ENCODE measurements at regions not wholly inside any gene's neighbourhood (a gene's known extent, or its start where the extent isn't known, plus 50 kb on each side); places are given as distances from the start of the nearest gene placed in this dataset.
"Not testable (repeated sequence)": the region's sequence is repeated elsewhere in the genome, so short reads cannot be mapped to it uniquely, and the experiment has no call there.

DNA sequence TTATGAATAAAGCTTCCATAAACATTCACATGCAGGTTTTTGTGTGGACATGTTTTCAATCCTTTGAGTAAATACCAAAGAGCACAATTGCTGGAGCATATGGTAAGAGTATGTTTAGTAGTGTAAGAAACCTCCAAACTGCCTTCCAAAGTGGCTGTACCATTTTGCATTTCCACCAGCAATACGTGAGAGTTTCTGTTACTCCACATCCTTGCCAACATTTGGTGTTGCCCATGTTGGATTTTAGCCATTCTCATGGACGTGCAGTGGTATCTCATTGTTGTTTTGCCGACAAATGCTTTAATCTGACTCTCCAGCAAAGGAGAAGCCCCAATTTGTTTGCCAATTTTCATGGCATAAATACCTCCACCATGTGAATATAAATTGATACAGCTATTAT, 103.9 kb upstream of the TMEM45B start:
- Histone ChIP-seq H3K4me1 (ENCODE audit: control insufficient read depth, extremely low read depth, insufficient read depth, low read length) (no peaks in the 10 kb centered on the region), H4K20me1 (replicated peaks; ENCODE audit: control insufficient read depth, extremely low read depth, insufficient read depth, low read length) (no peaks in the 10 kb centered on the region), H3K9me3 (replicated peaks; ENCODE audit: control insufficient read depth, insufficient read depth, low read length) (no peaks in the 10 kb centered on the region), H3K79me2 (ENCODE audit: control insufficient read depth, insufficient read depth, low read length) (no peaks in the 10 kb centered on the region), H3K27ac (ENCODE audit: insufficient read depth, low read depth, low read length) (no peak overlapping the region), H2AFZ (ENCODE audit: low read depth, low read length) (no peak overlapping the region), H3K27me3 (ENCODE audit: control insufficient read depth in 2 of 2, insufficient read depth in 2 of 2, low read length in 2 of 2) (no peaks in the 10 kb centered on the region), H3K9ac (replicated peaks; ENCODE audit: extremely low read depth, insufficient read depth, low read length) (no peak overlapping the region), H3K9me1 (replicated peaks; ENCODE audit: control insufficient read depth, extremely low read depth, insufficient read depth, low read length) (no peaks in the 10 kb centered on the region), H3K4me3 (replicated peaks in 1 of 3; ENCODE audit: insufficient read depth in 1 of 3, low read depth in 1 of 3, low read length in 3 of 3) (no peak overlapping the region), H3K4me2 (ENCODE audit: insufficient read depth, low read length) (no peak overlapping the region), H3K36me3 (ENCODE audit: control insufficient read depth in 2 of 2, extremely low read depth in 1 of 2, insufficient read depth in 2 of 2, low read length in 2 of 2) (no peaks in the 10 kb centered on the region)
- BruUV-seq (replicated peaks) = no TSS peak
- no peak for FAIRE-seq
- dilution Hi-C loops (cut with MboI; ENCODE audit: extremely low pct_ligation_motif_present, low sequenced_read_pairs) (no loop called here), intact Hi-C loops (cut with micrococcal nuclease) (no loop called here)
- TF ChIP-seq FOS (IDR thresholded peaks at IDR 0.05; ENCODE audit: borderline replicate concordance, insufficient read depth, low read length) = no peak
- no peak for TF ChIP-seq GATA2 (IDR thresholded peaks at IDR 0.05; ENCODE audit: insufficient read depth, insufficient read length, low read depth, low read length)
- no peak for TF ChIP-seq CTCF (IDR thresholded peaks at IDR 0.05; ENCODE audit: extremely low read depth in 1 of 2, insufficient read depth in 1 of 2, low read depth in 1 of 2, low read length in 2 of 2)
- no peak for TF ChIP-seq EZH2 (IDR thresholded peaks at IDR 0.05; ENCODE audit: borderline replicate concordance, low read depth, low read length, severe bottlenecking)
- TF ChIP-seq, protein P1, sequence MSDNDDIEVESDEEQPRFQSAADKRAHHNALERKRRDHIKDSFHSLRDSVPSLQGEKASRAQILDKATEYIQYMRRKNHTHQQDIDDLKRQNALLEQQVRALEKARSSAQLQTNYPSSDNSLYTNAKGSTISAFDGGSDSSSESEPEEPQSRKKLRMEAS (IDR thresholded peaks at IDR 0.05; ENCODE audit: insufficient read depth, insufficient read length) = no peak
- TF ChIP-seq POLR2A (IDR thresholded peaks at IDR 0.05; ENCODE audit: low read depth, low read length) = no peak
- CTCF ChIA-PET = no interaction called here
- no peak for DNase-seq (ENCODE audit: low read depth, low spot score)
- POLR2A ChIA-PET = no interaction called here

- intact Hi-C loops (cut with micrococcal nuclease); dilution Hi-C loops (cut with MboI; ENCODE audit: extremely low pct_ligation_motif_present, low sequenced_read_pairs); H3K36me3 ChIP-seq (ENCODE audit: control insufficient read depth in 2 of 2, extremely low read depth in 1 of 2, insufficient read depth in 2 of 2, low read length in 2 of 2); H3K27ac ChIP-seq (ENCODE audit: insufficient read depth, low read depth, low read length); H2AFZ ChIP-seq (ENCODE audit: low read depth, low read length); CTCF ChIA-PET; POLR2A ChIA-PET; H3K4me1 ChIP-seq (ENCODE audit: control insufficient read depth, extremely low read depth, insufficient read depth, low read length); H3K9me1 ChIP-seq (replicated peaks; ENCODE audit: control insufficient read depth, extremely low read depth, insufficient read depth, low read length); H3K4me2 ChIP-seq (ENCODE audit: insufficient read depth, low read length); FAIRE-seq; DNase-seq (ENCODE audit: low read depth, low spot score); H3K4me3 ChIP-seq (replicated peaks in 1 of 3; ENCODE audit: insufficient read depth in 1 of 3, low read depth in 1 of 3, low read length in 3 of 3); H3K27me3 ChIP-seq (ENCODE audit: control insufficient read depth in 2 of 2, insufficient read depth in 2 of 2, low read length in 2 of 2); H3K9me3 ChIP-seq (replicated peaks; ENCODE audit: control insufficient read depth, insufficient read depth, low read length); H4K20me1 ChIP-seq (replicated peaks; ENCODE audit: control insufficient read depth, extremely low read depth, insufficient read depth, low read length); H3K9ac ChIP-seq (replicated peaks; ENCODE audit: extremely low read depth, insufficient read depth, low read length); BruUV-seq (replicated peaks); H3K79me2 ChIP-seq (ENCODE audit: control insufficient read depth, insufficient read depth, low read length): not testable (repeated sequence)
These were observed 103.0 kb upstream of the TMEM45B start for GRCh38 chr11:129712486-129713240.

Measured in endothelial cell of umbilical vein (primary cell).